Transverse colon (tissue), 3 donors: ENCODE measurements at regions not wholly inside any gene's neighbourhood (a gene's known extent, or its start where the extent isn't known, plus 50 kb on each side); places are given as distances from the start of the nearest gene placed in this dataset.

Source experiments
- CTCF ChIP-seq, 5 experiments: fragments of 200-600 bp in 3 of 5; fragments of 450-650 bp in 2 of 5; sonication (generic) in 3 of 5; IDR thresholded peaks; 1 replicate in 2 of 5; 2 replicates in 3 of 5; pipeline ENCODE4 v1.5.1; 2016 to 2017; ENCODE audit warnings: antibody characterized with exemption in 5 of 5, inconsistent platforms in 3 of 5, mild to moderate bottlenecking in 2 of 5, moderate library complexity in 1 of 5
- POLR2A ChIP-seq: fragments of 450-650 bp; IDR thresholded peaks from one replicate; pipeline ENCODE4 v1.6.1; 2016; ENCODE audit warnings: antibody characterized with exemption, mild to moderate bottlenecking, moderate library complexity

DNA sequence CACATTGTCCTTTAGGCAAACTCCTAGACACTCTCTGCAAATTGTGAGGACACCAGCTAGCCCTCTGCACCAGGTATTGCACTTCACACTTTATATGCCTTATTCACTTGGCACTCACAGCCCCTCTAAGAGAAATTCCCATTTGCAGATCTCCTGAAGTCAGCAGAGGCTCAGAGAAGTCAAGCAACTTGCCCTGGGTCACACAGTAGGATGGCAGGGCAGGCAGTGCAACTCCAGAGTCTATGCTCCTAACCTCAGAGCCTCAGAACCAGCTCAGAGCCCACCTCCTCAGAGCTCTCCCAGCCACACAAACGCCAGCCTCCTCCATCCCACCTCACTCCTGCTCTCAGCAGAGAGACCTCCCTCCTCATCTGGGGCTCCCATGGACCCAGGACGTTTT, 52.4 kb upstream of the BLCAP start:
- no peak for TF ChIP-seq POLR2A
- TF ChIP-seq CTCF (IDR thresholded peaks at IDR 0.05): no peak
